SK-N-SH (cell line): ENCODE measurements at regions not wholly inside any gene's neighbourhood (a gene's known extent, or its start where the extent isn't known, plus 50 kb on each side); places are given as distances from the start of the nearest gene placed in this dataset.

Experiments
- CTCF ChIP-seq: fragments of 200-600 bp; sonication (generic); IDR thresholded peaks from 2 replicates; pipeline ENCODE4 v1.6.1; 2017; ENCODE audit warnings: antibody characterized with exemption, mild to moderate bottlenecking, moderate library complexity
- EP300 ChIP-seq, 2 experiments: IDR thresholded peaks; 2 replicates each; pipeline versions ENCODE4 v1.4.0 to v1.6.1; 2012; ENCODE audit warnings: borderline replicate concordance in 1 of 2, low read depth in 1 of 2, low read length in 1 of 2
- MEF2A ChIP-seq: IDR thresholded peaks from 2 replicates; pipeline ENCODE4 v1.4.0; 2012; ENCODE audit warnings: low read depth, borderline replicate concordance
- POLR2AphosphoS5 ChIP-seq: IDR thresholded peaks from 2 replicates; pipeline ENCODE4 v1.6.1; 2012; ENCODE audit warnings: low read depth, low read length
- RCOR1 ChIP-seq: fragments of 150-350 bp; IDR thresholded peaks from 2 replicates; pipeline ENCODE4 v1.6.1; 2017; ENCODE audit warnings: antibody characterized with exemption, low read length
- SIN3A ChIP-seq: IDR thresholded peaks from 2 replicates; pipeline ENCODE4 v1.6.1; 2012; ENCODE audit warnings: low read depth, mild to moderate bottlenecking, low read length, moderate library complexity, borderline replicate concordance

DNA sequence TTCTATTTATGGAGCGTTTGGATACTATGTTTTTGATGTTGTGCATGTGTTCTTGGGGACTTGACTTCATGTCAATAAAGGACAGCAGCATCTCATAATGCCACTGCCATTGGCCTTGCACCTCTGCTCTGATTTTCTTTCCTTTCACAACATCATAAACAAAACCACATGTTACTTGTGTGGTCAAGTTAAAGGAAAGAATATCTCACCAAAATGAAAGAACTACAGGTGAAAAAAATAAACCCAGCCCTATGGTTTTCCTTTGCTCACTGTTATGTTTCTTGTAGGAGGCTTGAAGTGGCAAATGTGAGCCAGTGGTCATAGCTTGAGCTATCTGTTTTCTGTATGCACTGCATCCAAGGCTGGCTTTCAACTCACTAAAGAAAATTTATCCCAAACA, 240.4 kb downstream of the KCNRG start:
- TF ChIP-seq MEF2A = no peak
- TF ChIP-seq SIN3A = no peak
- no peak for TF ChIP-seq CTCF
- TF ChIP-seq POLR2AphosphoS5 = no peak
- TF ChIP-seq EP300 (IDR thresholded peaks at IDR 0.05; ENCODE audit: borderline replicate concordance in 1 of 2, low read depth in 1 of 2, low read length in 1 of 2) = no peak
- TF ChIP-seq RCOR1 = no peak
